WTC11 (cell line): ENCODE measurements at regions not wholly inside any gene's neighbourhood (a gene's known extent, or its start where the extent isn't known, plus 50 kb on each side); places are given as distances from the start of the nearest gene placed in this dataset.

Experiments
- ATAC-seq: fragments of 200-7000 bp; cut with Tn5 transposase; 2 replicates; pipeline ENCODE4 v1.10.0; 2021; ENCODE audit warnings: mild to moderate bottlenecking, moderate library complexity
- CTCF ChIA-PET: fragments of 300-600 bp; sonication (Branson Sonifier 250); formaldehyde crosslinking; loops from one replicate; lab custom pipeline; 2021; ENCODE audit warnings: antibody characterized with exemption; lab: Charles Lee
- POLR2A ChIA-PET: fragments of 350-600 bp; sonication (Branson Sonifier 250); formaldehyde crosslinking; loops from one replicate; lab custom pipeline; 2021; ENCODE audit warnings: antibody characterized with exemption; lab: Charles Lee
- DNase-seq: peaks from one replicate; pipeline ENCODE4 v3.0.0; 2021; ENCODE audit warnings: low spot score
- H3K27ac Mint-ChIP-seq: 2 replicates; pipeline ENCODE4 v1.8.0; 2021; ENCODE audit warnings: mixed read lengths
- H3K27me3 Mint-ChIP-seq: 2 replicates; pipeline ENCODE4 v1.8.0; 2021; ENCODE audit warnings: low read depth, mild to moderate bottlenecking, moderate library complexity, mixed read lengths
- H3K36me3 Mint-ChIP-seq: 2 replicates; pipeline ENCODE4 v1.8.0; 2021; ENCODE audit warnings: mixed read lengths
- H3K4me1 Mint-ChIP-seq: 2 replicates; pipeline ENCODE4 v1.8.0; 2022; ENCODE audit warnings: mixed read lengths
- H3K4me3 Mint-ChIP-seq: 2 replicates; pipeline ENCODE4 v1.8.0; 2021; ENCODE audit warnings: mild to moderate bottlenecking, moderate library complexity, mixed read lengths
- H3K9me3 Mint-ChIP-seq: 2 replicates; pipeline ENCODE4 v1.8.0; 2021; ENCODE audit warnings: mixed read lengths
- ARID4B ChIP-seq: sonication (generic); formaldehyde crosslinking; IDR thresholded peaks from 2 replicates; pipeline ENCODE4 v1.8.0; 2023; ENCODE audit warnings: missing genetic modification reagents, mild to moderate bottlenecking, borderline replicate concordance
- E2F1 ChIP-seq: sonication (generic); formaldehyde crosslinking; IDR thresholded peaks from 2 replicates; pipeline ENCODE4 v1.8.0; 2022; ENCODE audit warnings: mild to moderate bottlenecking, missing genetic modification reagents
- ERG ChIP-seq: fragments of 250-450 bp; sonication (Bioruptor Pico); IDR thresholded peaks from 2 replicates; pipeline ENCODE4 v1.8.0; 2021; ENCODE audit warnings: mild to moderate bottlenecking
- FOXJ3 ChIP-seq: sonication (generic); formaldehyde crosslinking; IDR thresholded peaks from 2 replicates; pipeline ENCODE4 v1.9.0; 2021; ENCODE audit warnings: missing genetic modification reagents, mild to moderate bottlenecking, borderline replicate concordance
- FOXP4 ChIP-seq: sonication (generic); formaldehyde crosslinking; IDR thresholded peaks from 2 replicates; pipeline ENCODE4 v1.8.0; 2022; ENCODE audit warnings: mild to moderate bottlenecking, missing genetic modification reagents
- HMGXB4 ChIP-seq: sonication (generic); formaldehyde crosslinking; IDR thresholded peaks from 2 replicates; pipeline ENCODE4 v1.8.1; 2023; ENCODE audit warnings: mild to moderate bottlenecking, moderate library complexity, missing genetic modification reagents
- NR2C2 ChIP-seq: sonication (generic); formaldehyde crosslinking; IDR thresholded peaks from 2 replicates; pipeline ENCODE4 v1.8.0; 2022; ENCODE audit warnings: mild to moderate bottlenecking, missing genetic modification reagents
- PRDM15 ChIP-seq: sonication (generic); formaldehyde crosslinking; IDR thresholded peaks from 2 replicates; pipeline ENCODE4 v1.8.0; 2022; ENCODE audit warnings: missing genetic modification reagents
- STAT6 ChIP-seq: sonication (generic); formaldehyde crosslinking; conservative IDR thresholded peaks from 2 replicates; pipeline ENCODE4 v1.8.1; 2023; ENCODE audit warnings: mild to moderate bottlenecking, low read depth, missing genetic modification reagents, moderate library complexity
- TP53 ChIP-seq: sonication (generic); formaldehyde crosslinking; IDR thresholded peaks from 2 replicates; pipeline ENCODE4 v1.8.1; 2023; ENCODE audit warnings: mild to moderate bottlenecking, missing genetic modification reagents
- ZMAT4 ChIP-seq: fragments of 250-450 bp; sonication (Bioruptor Pico); IDR thresholded peaks from 2 replicates; pipeline ENCODE4 v1.9.0; 2021; ENCODE audit warnings: mild to moderate bottlenecking
- ZNF219 ChIP-seq: sonication (generic); formaldehyde crosslinking; IDR thresholded peaks from 2 replicates; pipeline ENCODE4 v1.8.0; 2023; ENCODE audit warnings: missing genetic modification reagents, mild to moderate bottlenecking, borderline replicate concordance
- ZNF232 ChIP-seq: sonication (generic); formaldehyde crosslinking; IDR thresholded peaks from 2 replicates; pipeline ENCODE4 v1.8.0; 2022; ENCODE audit warnings: mild to moderate bottlenecking, missing genetic modification reagents
- ZNF423 ChIP-seq: fragments of 250-450 bp; sonication (Bioruptor Pico); IDR thresholded peaks from 2 replicates; pipeline ENCODE4 v2.1.2; 2022; ENCODE audit warnings: mild to moderate bottlenecking, moderate library complexity

GRCh38 chr13:105327581-105328126 is 1207.8 kb downstream of the EFNB2 start (continued):
- TF ChIP-seq STAT6 (CRISPR knock-in tag) = no peak

- Mint-ChIP-seq H3K36me3 (no peaks in the 10 kb centered on the region), H3K9me3 (no peaks in the 10 kb centered on the region; the same call in 1 of the 2 replicates), H3K27ac (no peak overlapping the region), H3K4me3 (no peak overlapping the region), H3K4me1 (no peaks in the 10 kb centered on the region), H3K27me3 (no peaks in the 10 kb centered on the region)
- DNase-seq (no peak), ATAC-seq (no peak)
- ChIA-PET CTCF (no interaction called here), POLR2A (no interaction called here)
- TF ChIP-seq ZNF232 (CRISPR knock-in tag) (no peak), ARID4B (CRISPR knock-in tag) (no peak), ZMAT4 (CRISPR knock-in tag) (no peak), FOXJ3 (no peak), ZNF423 (CRISPR knock-in tag) (no peak), NR2C2 (CRISPR knock-in tag) (no peak), PRDM15 (CRISPR knock-in tag) (no peak), ZNF219 (CRISPR knock-in tag) (no peak), E2F1 (no peak), ERG (CRISPR knock-in tag) (no peak), HMGXB4 (CRISPR knock-in tag) (no peak), FOXP4 (CRISPR knock-in tag) (no peak), TP53 (CRISPR knock-in tag) (no peak)
These were observed 1215.6 kb downstream of the EFNB2 start for GRCh38 chr13:105319875-105320274.
